ENCODE measurements at regions not wholly inside any gene's neighbourhood (a gene's known extent, or its start where the extent isn't known, plus 50 kb on each side); places are given as distances from the start of the nearest gene placed in this dataset.

DNA sequence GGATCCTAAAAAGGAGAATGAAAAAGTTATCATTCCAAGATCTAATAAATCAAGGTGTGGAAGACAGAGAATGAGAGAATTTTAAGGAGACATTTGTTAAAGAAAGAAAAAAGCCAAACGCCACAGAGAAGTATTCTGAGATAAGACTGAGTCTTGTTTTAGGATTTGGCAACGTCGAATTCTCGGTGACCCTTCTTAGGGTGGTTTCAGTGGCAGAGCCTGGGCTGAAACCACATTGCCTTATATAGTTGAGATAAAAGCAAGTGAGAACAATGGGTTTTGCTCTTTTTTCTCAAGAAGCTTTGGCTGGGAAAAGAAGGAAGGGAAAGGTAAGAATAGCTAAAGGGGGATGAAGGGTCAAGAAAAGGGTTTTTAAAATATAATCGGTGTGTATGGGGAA is 209.4 kb downstream of the VEGFC start:
- TF ChIP-seq, protein P1, sequence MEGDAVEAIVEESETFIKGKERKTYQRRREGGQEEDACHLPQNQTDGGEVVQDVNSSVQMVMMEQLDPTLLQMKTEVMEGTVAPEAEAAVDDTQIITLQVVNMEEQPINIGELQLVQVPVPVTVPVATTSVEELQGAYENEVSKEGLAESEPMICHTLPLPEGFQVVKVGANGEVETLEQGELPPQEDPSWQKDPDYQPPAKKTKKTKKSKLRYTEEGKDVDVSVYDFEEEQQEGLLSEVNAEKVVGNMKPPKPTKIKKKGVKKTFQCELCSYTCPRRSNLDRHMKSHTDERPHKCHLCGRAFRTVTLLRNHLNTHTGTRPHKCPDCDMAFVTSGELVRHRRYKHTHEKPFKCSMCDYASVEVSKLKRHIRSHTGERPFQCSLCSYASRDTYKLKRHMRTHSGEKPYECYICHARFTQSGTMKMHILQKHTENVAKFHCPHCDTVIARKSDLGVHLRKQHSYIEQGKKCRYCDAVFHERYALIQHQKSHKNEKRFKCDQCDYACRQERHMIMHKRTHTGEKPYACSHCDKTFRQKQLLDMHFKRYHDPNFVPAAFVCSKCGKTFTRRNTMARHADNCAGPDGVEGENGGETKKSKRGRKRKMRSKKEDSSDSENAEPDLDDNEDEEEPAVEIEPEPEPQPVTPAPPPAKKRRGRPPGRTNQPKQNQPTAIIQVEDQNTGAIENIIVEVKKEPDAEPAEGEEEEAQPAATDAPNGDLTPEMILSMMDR (IDR thresholded peaks at IDR 0.05): no peak
- no peak for TF ChIP-seq POLR2A (IDR thresholded peaks at IDR 0.05)
